ENCODE measurements at regions not wholly inside any gene's neighbourhood (a gene's known extent, or its start where the extent isn't known, plus 50 kb on each side); places are given as distances from the start of the nearest gene placed in this dataset.

DNA sequence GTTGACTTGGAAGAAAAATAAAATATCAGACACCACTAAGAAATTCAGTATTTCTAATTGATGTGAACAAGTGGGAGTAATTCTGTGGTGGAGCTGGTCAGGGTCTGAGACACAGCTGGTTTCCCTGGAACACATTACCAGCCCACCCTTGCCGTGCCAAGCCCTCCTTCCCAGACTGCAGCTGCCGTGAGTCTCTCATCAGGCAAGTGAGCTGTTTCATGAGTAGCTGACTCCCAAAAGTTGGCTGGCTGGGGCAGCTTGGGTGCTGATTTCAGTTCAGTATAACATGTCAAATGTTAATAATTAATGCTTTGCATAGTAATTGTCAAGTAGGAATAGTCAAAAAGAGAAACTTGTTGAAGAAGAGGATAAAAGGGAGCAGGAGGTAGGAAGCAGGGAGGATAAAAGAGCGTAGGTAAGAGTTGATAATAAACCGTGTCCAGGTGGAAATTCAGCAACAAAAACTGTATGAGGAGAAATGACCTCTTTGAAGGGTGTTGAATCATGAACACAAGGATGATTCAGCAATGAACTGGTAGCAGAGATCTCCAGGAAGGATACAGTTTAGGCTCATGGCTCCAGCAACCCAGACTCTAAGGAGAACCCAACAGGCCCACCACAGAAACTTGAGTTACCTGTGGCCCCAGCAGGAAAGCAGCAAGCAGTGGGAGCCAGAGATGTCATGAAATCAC lies 110.9 kb upstream of the SSTR4 start (continued):
- no peak for TF ChIP-seq TBL1XR1 (IDR thresholded peaks at IDR 0.05; ENCODE audit: low read length in 2 of 2)
- no peak for TF ChIP-seq NR4A1 (CRISPR knock-in tag; IDR thresholded peaks at IDR 0.05)
- no peak for TF ChIP-seq NR4A1 (tag; IDR thresholded peaks at IDR 0.05)
- TF ChIP-seq NR2F6 (CRISPR knock-in tag; IDR thresholded peaks at IDR 0.05), result no peak
- TF ChIP-seq FOXA3 (CRISPR knock-in tag; conservative IDR thresholded peaks at IDR 0.05 in 1 of 2, IDR thresholded peaks at IDR 0.05 in 1 of 2), result no peak
- no peak for TF ChIP-seq SAP30 (IDR thresholded peaks at IDR 0.05; ENCODE audit: borderline replicate concordance, insufficient read depth, low read depth, low read length, poor library complexity, severe bottlenecking)
- no peak for TF ChIP-seq HMGN3 (IDR thresholded peaks at IDR 0.05; ENCODE audit: borderline replicate concordance, extremely low read depth, insufficient read length, low read depth, low read length)
- no peak for TF ChIP-seq KLF6 (CRISPR knock-in tag; IDR thresholded peaks at IDR 0.05; ENCODE audit: borderline replicate concordance)
- no peak for TF ChIP-seq PHTF2 (CRISPR knock-in tag; IDR thresholded peaks at IDR 0.05)
- TF ChIP-seq ZBTB26 (CRISPR knock-in tag; IDR thresholded peaks at IDR 0.05), result no peak

Data from K562 (cell line).